Keratinocyte (primary cell): ENCODE measurements at regions not wholly inside any gene's neighbourhood (a gene's known extent, or its start where the extent isn't known, plus 50 kb on each side); places are given as distances from the start of the nearest gene placed in this dataset.

Experiments
- DNase-seq: peaks from one replicate; pipeline ENCODE4 v3.0.0-alpha.2; 2011; ENCODE audit warnings: low read depth, missing footprints, low spot score
- FAIRE-seq: peaks from 2 replicates; lab custom pipeline; 2011; peaks lifted over from hg19 to GRCh38; lab: Jason Lieb, UNC
- H2AFZ ChIP-seq: 2 replicates; pipeline ENCODE4 v1.6.0; 2012; ENCODE audit warnings: low read length, control low read depth, inconsistent platforms; ENCODE audit not compliant: control insufficient read depth
- H3K27ac ChIP-seq: 2 replicates; pipeline ENCODE4 v1.5.1; 2011; ENCODE audit warnings: low read length; ENCODE audit not compliant: control insufficient read depth, insufficient read depth
- H3K27me3 ChIP-seq: 3 replicates; pipeline ENCODE4 v1.6.0; 2011; ENCODE audit warnings: low read length; ENCODE audit not compliant: control insufficient read depth, insufficient read depth; ENCODE audit errors: extremely low read depth
- H3K36me3 ChIP-seq, 2 experiments: 2 replicates in 1 of 2; 3 replicates in 1 of 2; pipeline ENCODE4 v1.5.1; 2011; ENCODE audit warnings: low read length in 2 of 2, mild to moderate bottlenecking in 1 of 2; ENCODE audit not compliant: control insufficient read depth in 2 of 2, insufficient read depth in 2 of 2; ENCODE audit errors: extremely low read depth in 1 of 2
- H3K4me1 ChIP-seq: 3 replicates; pipeline ENCODE4 v1.5.1; 2011; ENCODE audit warnings: low read length; ENCODE audit not compliant: control insufficient read depth, insufficient read depth; ENCODE audit errors: extremely low read depth
- H3K4me2 ChIP-seq: 3 replicates; pipeline ENCODE4 v1.6.0; 2011; ENCODE audit warnings: low read depth, low read length; ENCODE audit not compliant: control insufficient read depth, insufficient read depth; ENCODE audit errors: extremely low read depth
- H3K4me3 ChIP-seq, 3 experiments: fragments of 200-600 bp in 1 of 3; sonication (generic) in 1 of 3; 2 replicates in 2 of 3; 3 replicates in 1 of 3; pipeline ENCODE4 v1.5.1; 2011 to 2016; ENCODE audit warnings: low read length in 3 of 3, mild to moderate bottlenecking in 3 of 3, control low read depth in 2 of 3, inconsistent platforms in 1 of 3, low read depth in 1 of 3, mixed read lengths in 1 of 3, mixed run types in 1 of 3, moderate library complexity in 1 of 3; ENCODE audit not compliant: control insufficient read depth in 2 of 3, insufficient read depth in 2 of 3; ENCODE audit errors: extremely low read depth in 1 of 3
- H3K79me2 ChIP-seq: 2 replicates; pipeline ENCODE4 v1.6.0; 2012; ENCODE audit warnings: low read length; ENCODE audit not compliant: control insufficient read depth, insufficient read depth
- H3K9ac ChIP-seq: 3 replicates; pipeline ENCODE4 v1.6.0; 2011; ENCODE audit warnings: low read length; ENCODE audit not compliant: control insufficient read depth, insufficient read depth; ENCODE audit errors: extremely low read depth
- H3K9me1 ChIP-seq: 3 replicates; pipeline ENCODE4 v1.6.0; 2011; ENCODE audit warnings: low read length; ENCODE audit not compliant: control insufficient read depth, insufficient read depth; ENCODE audit errors: extremely low read depth
- H3K9me3 ChIP-seq: 2 replicates; pipeline ENCODE4 v1.5.1; 2012; ENCODE audit warnings: low read depth, low read length; ENCODE audit not compliant: control insufficient read depth
- H4K20me1 ChIP-seq: 3 replicates; pipeline ENCODE4 v1.6.0; 2011; ENCODE audit warnings: low read length; ENCODE audit not compliant: control insufficient read depth, insufficient read depth; ENCODE audit errors: extremely low read depth
- CTCF ChIP-seq, 3 experiments: IDR thresholded peaks in 1 of 3; conservative IDR thresholded peaks in 1 of 3; optimal IDR thresholded peaks in 1 of 3; 2 replicates in 2 of 3; 3 replicates in 1 of 3; pipeline versions ENCODE3 to v1.5.1; 2011; ENCODE audit warnings: low read length in 3 of 3, mild to moderate bottlenecking in 3 of 3, moderate library complexity in 2 of 3, control low read depth in 1 of 3, inconsistent platforms in 1 of 3; ENCODE audit not compliant: insufficient read depth in 2 of 3; ENCODE audit errors: extremely low read depth in 1 of 3
- EZH2 ChIP-seq: IDR thresholded peaks from one replicate; pipeline ENCODE4 v1.6.1; 2012; ENCODE audit warnings: inconsistent platforms, mild to moderate bottlenecking, low read length, moderate library complexity
- dilution Hi-C: fragments of 300-500 bp; cut with MboI; formaldehyde crosslinking; loops from one replicate; pipeline ENCODE4 v1.7.0; 2020; ENCODE audit warnings: low sequenced_read_pairs; ENCODE audit not compliant: extremely low pct_ligation_motif_present
- small RNA-seq, 3 experiments: library from RNA; depleted of rRNA; stranded (forward); fragments of <200 nt; gene quantifications; one replicate each; pipeline ENCODE3, GENCODE V24; 2012; ENCODE audit warnings: low read depth in 3 of 3, low replicate concordance in 1 of 3; ENCODE audit not compliant: insufficient read length in 3 of 3

GRCh38 chr12:53887006-53887405, 51.6 kb upstream of the HOXC13 start:
- dilution Hi-C loops: no loop called here
- H3K4me1 ChIP-seq: no peaks in the 10 kb centered on the region
- TF ChIP-seq EZH2: no peak
- no peak for TF ChIP-seq CTCF (optimal IDR thresholded peaks at IDR 0.05 in 1 of 3, IDR thresholded peaks at IDR 0.05 in 1 of 3, conservative IDR thresholded peaks at IDR 0.05 in 1 of 3; ENCODE audit: extremely low read depth in 1 of 3, insufficient read depth in 2 of 3, low read length in 3 of 3)

DNA sequence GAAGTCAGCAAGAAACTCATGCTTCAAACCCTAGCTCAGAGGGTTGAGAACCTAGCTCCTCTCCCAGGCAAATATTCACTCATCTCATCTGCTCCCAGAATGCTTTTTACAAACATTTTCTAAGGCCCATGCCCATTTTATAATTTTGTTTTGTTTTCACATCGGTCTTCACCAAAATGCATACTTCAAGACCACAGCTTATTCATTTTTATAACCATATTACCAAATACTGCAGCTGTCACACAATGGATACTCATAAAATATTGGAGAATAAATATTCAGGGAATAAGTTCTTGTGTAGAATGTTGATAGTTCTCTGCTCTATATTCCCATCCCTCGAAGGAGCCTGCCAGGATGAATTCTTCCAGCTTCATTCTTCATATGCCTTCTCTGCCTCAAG, 50.8 kb upstream of the HOXC13 start:
- no peak for TF ChIP-seq CTCF (optimal IDR thresholded peaks at IDR 0.05 in 1 of 3, IDR thresholded peaks at IDR 0.05 in 1 of 3, conservative IDR thresholded peaks at IDR 0.05 in 1 of 3; ENCODE audit: extremely low read depth in 1 of 3, insufficient read depth in 2 of 3, low read length in 3 of 3)
- TF ChIP-seq EZH2: no peak
- H3K4me2 ChIP-seq: no peak overlapping the region
- H3K36me3 ChIP-seq: no peaks in the 10 kb centered on the region
- no peaks in the 10 kb centered on the region for H3K27me3 ChIP-seq
- H3K9ac ChIP-seq: no peak overlapping the region
- dilution Hi-C loops: no loop called here
- H3K4me3 ChIP-seq: no peak overlapping the region
- DNase-seq (no peak), FAIRE-seq (no peak)
- H2AFZ ChIP-seq: no peak overlapping the region
- no peaks in the 10 kb centered on the region for H3K4me1 ChIP-seq
- no peaks in the 10 kb centered on the region for H3K79me2 ChIP-seq
- no peaks in the 10 kb centered on the region for H3K9me3 ChIP-seq
- no peak overlapping the region for H3K27ac ChIP-seq
- H4K20me1 ChIP-seq: no peaks in the 10 kb centered on the region
- no peaks in the 10 kb centered on the region for H3K9me1 ChIP-seq

More at GRCh38 chr12:53887006-53887405, 51.6 kb upstream of the HOXC13 start:
- DNase-seq (no peak), FAIRE-seq (no peak)
- no peaks in the 10 kb centered on the region for H3K9me3 ChIP-seq
- no peak overlapping the region for H3K9ac ChIP-seq
- no peak overlapping the region for H2AFZ ChIP-seq
- H3K79me2 ChIP-seq: no peaks in the 10 kb centered on the region
- H3K36me3 ChIP-seq: no peaks in the 10 kb centered on the region
- no peaks in the 10 kb centered on the region for H3K9me1 ChIP-seq
- H3K4me3 ChIP-seq: no peak overlapping the region
- H3K27me3 ChIP-seq: no peaks in the 10 kb centered on the region
- no peak overlapping the region for H3K4me2 ChIP-seq
- H4K20me1 ChIP-seq: no peaks in the 10 kb centered on the region
- no peak overlapping the region for H3K27ac ChIP-seq

Small RNA genes in the stretch of these regions (small RNA-seq; reads per million reads assigned to genes)
- 0 reads per million in 3 experiments for gene RN7SKP289
